ENCODE measurements at regions not wholly inside any gene's neighbourhood (a gene's known extent, or its start where the extent isn't known, plus 50 kb on each side); places are given as distances from the start of the nearest gene placed in this dataset.

GRCh38 chr5:53335115-53335514 lies 145.3 kb upstream of the FST start:
- no peak for DNase-seq

- DNase-seq, result no peak
Observed at GRCh38 chr5:53337827-53338226, 142.6 kb upstream of the FST start.

- no peak for DNase-seq
Observed at GRCh38 chr5:53338971-53339370, 141.5 kb upstream of the FST start.

- DNase-seq, result no peak
Observed at GRCh38 chr5:53339962-53340540, 140.4 kb upstream of the FST start.

GRCh38 chr5:53340956-53341750 lies 139.3 kb upstream of the FST start:
- no peak for DNase-seq

- no peak for DNase-seq
Observed at GRCh38 chr5:53342236-53342635, 138.2 kb upstream of the FST start.

- DNase-seq, result no peak
Observed at GRCh38 chr5:53343187-53343586, 137.2 kb upstream of the FST start.

GRCh38 chr5:53350368-53350767 lies 130.1 kb upstream of the FST start:
- no peak for DNase-seq

GRCh38 chr5:53350991-53351770 lies 129.2 kb upstream of the FST start:
- no peak for DNase-seq

- DNase-seq, result no peak
Observed at GRCh38 chr5:53355316-53355715, 125.1 kb upstream of the FST start.

- DNase-seq, result no peak
Observed at GRCh38 chr5:53355931-53356330, 124.5 kb upstream of the FST start.

GRCh38 chr5:53357439-53357838 lies 123.0 kb upstream of the FST start:
- DNase-seq, result no peak

- no peak for DNase-seq
Observed at GRCh38 chr5:53358794-53359193, 121.6 kb upstream of the FST start.

- no peak for DNase-seq
Observed at GRCh38 chr5:53359916-53360517, 120.4 kb upstream of the FST start.

- DNase-seq, result no peak
Observed at GRCh38 chr5:53360811-53361210, 119.6 kb upstream of the FST start.

- no peak for DNase-seq
Observed at GRCh38 chr5:53361708-53362107, 118.7 kb upstream of the FST start.

- DNase-seq, result no peak
Observed at GRCh38 chr5:53362521-53362941, 117.9 kb upstream of the FST start.

- no peak for DNase-seq
Observed at GRCh38 chr5:53364061-53364460, 116.4 kb upstream of the FST start.

GRCh38 chr5:53366245-53366644 lies 114.2 kb upstream of the FST start:
- no peak for DNase-seq

GRCh38 chr5:53367727-53368126 lies 112.7 kb upstream of the FST start:
- no peak for DNase-seq

GRCh38 chr5:53368516-53368915 lies 111.9 kb upstream of the FST start:
- no peak for DNase-seq

- no peak for DNase-seq
Observed at GRCh38 chr5:53368966-53369605, 111.3 kb upstream of the FST start.

- no peak for DNase-seq
Observed at GRCh38 chr5:53369681-53370080, 110.7 kb upstream of the FST start.

All from CD4-positive, alpha-beta T cell treated with Interleukin-10 for 1 hour (primary cell).